HuH-7 (cell line): ENCODE measurements at regions not wholly inside any gene's neighbourhood (a gene's known extent, or its start where the extent isn't known, plus 50 kb on each side); places are given as distances from the start of the nearest gene placed in this dataset.
"Not testable (repeated sequence)": the region's sequence is repeated elsewhere in the genome, so short reads cannot be mapped to it uniquely, and the experiment has no call there.

Experiments used
- DNase-seq: peaks from one replicate; pipeline ENCODE4 v3.0.0; 2011; ENCODE audit warnings: low spot score

- DNase-seq: not testable (repeated sequence)
Observed at GRCh38 chr5:104451911-104452310, 889.3 kb upstream of the NUDT12 start.

- DNase-seq: no peak
Observed at GRCh38 chr5:104444656-104445055, 882.1 kb upstream of the NUDT12 start.

- DNase-seq: no peak
Observed at GRCh38 chr5:104443706-104444105, 881.1 kb upstream of the NUDT12 start.

- no peak for DNase-seq
Observed at GRCh38 chr5:104431981-104432380, 869.4 kb upstream of the NUDT12 start.

- no peak for DNase-seq
Observed at GRCh38 chr5:104431002-104431620, 868.5 kb upstream of the NUDT12 start.

- DNase-seq: no peak
Observed at GRCh38 chr5:104429911-104430310, 867.3 kb upstream of the NUDT12 start.

- DNase-seq: no peak
Observed at GRCh38 chr5:104421431-104421830, 858.8 kb upstream of the NUDT12 start.

- no peak for DNase-seq
Observed at GRCh38 chr5:104418056-104418455, 855.5 kb upstream of the NUDT12 start.

GRCh38 chr5:104412649-104413240 lies 850.2 kb upstream of the NUDT12 start:
- peak; percentile 19 for DNase-seq

- no peak for DNase-seq
Observed at GRCh38 chr5:104400941-104401340, 838.4 kb upstream of the NUDT12 start.

- DNase-seq: no peak
Observed at GRCh38 chr5:104385906-104386305, 823.3 kb upstream of the NUDT12 start.

- DNase-seq: no peak
Observed at GRCh38 chr5:104375345-104375744, 812.8 kb upstream of the NUDT12 start.

- DNase-seq: no peak
Observed at GRCh38 chr5:104372796-104373195, 810.2 kb upstream of the NUDT12 start.

- DNase-seq: no peak
Observed at GRCh38 chr5:104372376-104372775, 809.8 kb upstream of the NUDT12 start.

- no peak for DNase-seq
Observed at GRCh38 chr5:104370523-104370922, 807.9 kb upstream of the NUDT12 start.

- no peak for DNase-seq
Observed at GRCh38 chr5:104367978-104368377, 805.4 kb upstream of the NUDT12 start.

GRCh38 chr5:104363567-104363966 lies 801.0 kb upstream of the NUDT12 start:
- DNase-seq: no peak

GRCh38 chr5:104361932-104362331 lies 799.3 kb upstream of the NUDT12 start:
- DNase-seq: no peak

- DNase-seq: peak; percentile 1
Observed at GRCh38 chr5:104355350-104355749, 792.8 kb upstream of the NUDT12 start.

- no peak for DNase-seq
Observed at GRCh38 chr5:104353371-104353770, 790.8 kb upstream of the NUDT12 start.

GRCh38 chr5:104352954-104353353 lies 790.4 kb upstream of the NUDT12 start:
- DNase-seq: no peak

- DNase-seq: no peak
Observed at GRCh38 chr5:104347119-104347708, 784.6 kb upstream of the NUDT12 start.

GRCh38 chr5:104345222-104346016 lies 782.8 kb upstream of the NUDT12 start:
- DNase-seq: no peak
